GM18907 (cell line): ENCODE measurements at regions not wholly inside any gene's neighbourhood (a gene's known extent, or its start where the extent isn't known, plus 50 kb on each side); places are given as distances from the start of the nearest gene placed in this dataset.
"Not testable (repeated sequence)": the region's sequence is repeated elsewhere in the genome, so short reads cannot be mapped to it uniquely, and the experiment has no call there.

Experiments
- ATAC-seq: cut with Tn5 transposase; IDR thresholded peaks from one replicate; pipeline ENCODE4 v1.9.1; 2021; ENCODE audit warnings: mild to moderate bottlenecking, moderate library complexity; ENCODE audit not compliant: unreplicated experiment

DNA sequence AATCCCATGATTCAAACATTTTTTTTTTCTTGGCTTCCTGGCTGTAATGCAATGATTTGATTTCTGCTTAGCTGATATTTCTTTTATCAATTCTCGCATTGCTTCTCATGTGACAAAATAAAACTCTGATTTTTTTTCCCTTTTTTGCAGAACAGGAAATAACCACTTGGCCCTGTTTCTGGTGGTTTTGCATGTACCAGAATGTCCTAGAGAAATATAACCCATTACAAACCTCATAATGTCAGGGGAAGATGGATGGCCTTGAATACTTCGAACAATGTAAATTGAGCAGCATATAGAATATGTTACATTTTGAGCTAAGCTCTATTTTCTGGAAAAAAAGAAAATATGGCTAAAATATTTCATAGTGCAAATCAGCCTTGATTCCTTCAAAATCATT is 275.6 kb downstream of the RAP2B start:
- ATAC-seq: no peak

DNA sequence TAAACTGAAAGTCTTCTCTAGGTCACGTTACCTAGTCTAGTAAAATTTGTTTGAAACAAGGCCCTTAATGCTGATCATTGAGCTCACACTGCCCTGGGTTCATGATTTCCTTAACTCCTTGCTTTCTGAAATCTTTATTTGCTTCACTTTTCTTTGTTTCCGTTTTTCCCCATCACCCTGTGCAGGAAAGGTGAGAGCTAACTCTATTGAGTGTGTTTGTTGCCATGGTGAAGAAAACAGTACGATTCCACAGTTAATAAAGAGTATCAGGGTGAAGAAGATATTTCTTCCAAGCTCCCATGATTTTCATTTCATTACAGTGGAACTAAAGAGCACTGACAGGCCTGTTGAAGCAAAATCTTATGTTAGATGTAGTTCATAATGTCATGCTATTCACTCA is 276.2 kb downstream of the RAP2B start:
- ATAC-seq: no peak

GRCh38 chr3:153439780-153440179 is 277.8 kb downstream of the RAP2B start:
- no peak for ATAC-seq

DNA sequence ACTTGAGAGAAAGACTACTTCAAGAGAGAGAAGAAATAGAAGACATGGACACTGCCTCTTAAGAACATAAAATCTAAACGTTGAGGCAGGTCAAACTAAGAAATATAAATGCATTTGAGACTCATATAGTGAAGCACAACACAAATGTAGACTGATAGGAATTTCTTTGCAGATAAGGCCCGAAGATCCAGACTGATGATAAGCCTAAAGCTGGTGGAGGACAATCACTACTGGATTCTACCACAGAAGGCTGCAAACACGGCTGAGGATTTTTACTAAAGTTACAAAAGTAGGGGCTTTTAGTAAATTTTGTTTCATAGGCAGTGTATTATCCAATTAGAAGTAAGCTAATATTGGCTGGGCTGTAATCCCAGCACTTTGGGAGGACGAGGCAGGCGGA is 278.3 kb downstream of the RAP2B start:
- no peak for ATAC-seq

DNA sequence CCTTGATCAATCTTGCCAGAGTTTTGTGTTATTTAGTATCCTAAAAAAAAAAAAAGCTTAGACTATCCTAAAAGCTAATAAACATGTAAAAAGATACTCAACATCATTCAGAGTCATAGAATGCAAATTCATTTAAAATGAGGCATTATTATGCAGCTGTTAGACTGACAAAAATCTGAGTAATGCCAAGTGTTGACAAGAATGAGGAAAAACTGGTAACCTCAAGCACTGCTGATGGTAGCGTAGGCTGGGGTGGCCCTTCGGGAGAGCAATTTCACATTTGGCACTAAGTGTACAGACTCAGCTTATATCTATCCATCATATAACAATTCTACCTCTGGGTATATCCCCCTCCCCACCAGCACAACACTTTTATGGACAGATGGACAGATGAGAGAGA is 280.4 kb downstream of the RAP2B start:
- no peak for ATAC-seq

DNA sequence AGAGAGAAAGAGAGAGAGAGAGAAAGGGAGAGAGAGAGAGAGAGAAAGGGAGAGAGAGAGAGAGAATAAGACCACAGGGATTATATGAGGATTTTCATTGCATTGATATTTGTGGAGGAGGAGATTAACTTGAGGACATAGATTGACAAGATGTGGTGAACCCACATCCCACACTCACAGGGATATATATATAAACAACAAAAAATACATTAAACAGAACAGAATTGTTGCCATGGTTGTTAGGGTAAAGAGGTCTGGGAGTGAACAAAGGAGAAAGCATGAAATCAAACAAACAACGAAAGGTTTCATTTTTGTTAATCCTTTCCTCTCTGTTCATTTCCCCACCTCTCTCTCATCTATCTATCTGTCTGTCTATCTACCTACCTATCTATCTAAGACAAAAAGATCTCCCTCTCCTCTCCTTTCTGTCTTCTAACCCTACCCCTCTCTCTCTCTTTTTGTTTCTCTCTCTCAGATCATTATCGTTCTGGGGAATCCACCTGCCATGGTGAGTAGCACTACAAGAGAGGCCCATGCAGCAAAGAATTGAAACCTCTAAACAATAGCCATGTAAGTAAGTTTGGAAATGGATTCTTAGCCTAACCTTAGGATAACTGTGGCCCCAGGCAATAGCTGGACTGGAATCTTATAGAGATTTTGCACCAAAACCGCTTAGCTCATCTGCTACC is 280.9 kb downstream of the RAP2B start:
- ATAC-seq: no peak

DNA sequence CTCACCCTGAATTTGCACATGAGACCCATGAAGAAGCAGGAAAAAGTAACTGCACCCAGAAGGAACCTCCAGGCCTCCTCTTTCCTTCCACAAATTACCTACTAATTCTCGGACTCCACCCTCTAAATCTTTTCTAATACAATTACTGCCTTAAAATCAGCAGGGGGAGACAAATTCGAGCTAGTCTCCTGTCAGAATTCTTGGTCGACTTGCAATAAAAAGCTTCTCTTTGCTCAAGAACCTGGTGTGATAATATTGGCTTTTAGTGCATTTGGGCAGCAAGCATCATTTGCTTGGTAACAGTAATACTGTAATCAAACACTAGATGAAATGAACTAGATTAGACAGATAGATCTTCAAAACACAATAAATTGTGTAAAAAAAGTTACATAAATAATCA is 281.9 kb downstream of the RAP2B start:
- no peak for ATAC-seq

DNA sequence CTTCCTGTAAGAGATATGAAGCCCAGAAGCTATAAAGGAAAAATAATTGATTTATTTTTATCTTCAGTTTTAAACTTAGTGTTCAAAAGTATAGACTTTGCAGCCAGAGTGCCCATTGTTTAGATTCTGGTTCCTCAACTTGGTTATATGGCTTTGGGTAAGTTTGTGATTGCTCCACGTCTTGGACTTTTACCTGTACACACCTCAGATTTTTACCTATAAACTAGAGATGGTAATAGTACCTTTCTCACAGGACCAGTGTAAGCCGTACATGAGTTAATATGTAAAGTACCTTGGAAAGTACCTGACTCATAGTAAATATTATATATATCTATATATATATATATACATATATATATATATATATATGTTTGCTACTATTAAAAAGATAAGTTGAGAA is 283.8 kb downstream of the RAP2B start:
- ATAC-seq: no peak

DNA sequence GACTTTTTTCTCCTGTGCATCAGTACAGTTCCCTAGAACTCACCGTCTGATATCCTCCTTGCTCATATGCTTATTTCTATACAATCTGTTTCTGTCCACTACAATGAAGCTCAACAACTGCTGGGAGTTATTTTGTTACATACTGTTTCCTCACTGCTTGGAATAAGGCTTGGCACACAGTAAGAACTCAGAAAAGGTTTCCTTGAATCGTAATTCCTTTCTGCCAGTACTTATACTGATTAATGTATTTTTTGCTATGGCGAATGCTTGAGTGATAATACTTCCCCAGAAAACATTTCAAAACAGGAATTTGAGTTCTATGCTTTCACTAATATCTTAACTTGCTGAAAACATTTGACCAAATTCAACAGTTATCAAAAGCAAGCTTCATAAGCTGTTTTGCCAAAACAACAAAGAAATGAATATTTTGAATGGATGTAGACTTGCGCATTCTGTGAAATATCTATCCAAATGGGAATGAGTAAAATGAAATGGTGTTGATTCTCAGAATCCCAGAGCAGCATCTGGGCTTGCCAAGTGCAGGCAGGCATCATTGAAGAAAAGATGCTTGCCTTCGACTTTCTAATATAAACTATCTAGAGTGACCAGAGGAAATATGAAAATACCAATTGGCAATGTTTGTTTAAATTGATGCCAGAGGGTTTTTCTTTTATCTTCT is 286.3 kb downstream of the RAP2B start:
- ATAC-seq: no peak

DNA sequence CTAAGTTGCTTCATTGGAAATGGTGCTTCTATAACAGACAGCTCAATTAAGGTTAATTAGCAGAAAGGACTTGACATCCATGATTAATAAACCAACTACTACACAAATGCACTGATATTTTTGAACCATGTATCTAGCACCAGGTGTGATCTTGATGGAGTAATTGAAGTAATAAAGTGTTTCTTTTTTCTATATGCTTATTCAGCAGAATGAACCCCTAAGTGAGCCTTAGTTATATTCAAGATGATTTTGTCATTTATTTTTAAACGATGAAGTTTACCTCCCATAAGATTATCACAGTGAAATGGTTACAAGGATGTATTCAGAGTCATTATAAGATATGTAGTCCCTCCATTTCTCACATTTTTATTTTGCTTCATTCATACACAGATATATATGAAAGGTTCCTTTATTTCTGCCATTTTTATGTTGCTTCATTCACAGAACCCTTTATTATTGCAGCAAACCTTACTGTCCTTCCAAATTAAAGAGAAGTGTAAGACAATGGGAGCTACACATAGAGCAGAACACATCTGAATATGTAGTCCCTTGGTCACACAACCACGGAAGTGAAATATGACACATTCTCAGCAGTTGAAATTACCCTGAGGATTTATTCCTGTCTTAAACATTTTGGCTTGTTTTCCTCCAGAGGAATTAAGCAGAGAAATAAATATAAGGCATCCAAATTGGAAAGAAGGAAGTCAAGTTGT is 295.0 kb downstream of the RAP2B start:
- no peak for ATAC-seq

DNA sequence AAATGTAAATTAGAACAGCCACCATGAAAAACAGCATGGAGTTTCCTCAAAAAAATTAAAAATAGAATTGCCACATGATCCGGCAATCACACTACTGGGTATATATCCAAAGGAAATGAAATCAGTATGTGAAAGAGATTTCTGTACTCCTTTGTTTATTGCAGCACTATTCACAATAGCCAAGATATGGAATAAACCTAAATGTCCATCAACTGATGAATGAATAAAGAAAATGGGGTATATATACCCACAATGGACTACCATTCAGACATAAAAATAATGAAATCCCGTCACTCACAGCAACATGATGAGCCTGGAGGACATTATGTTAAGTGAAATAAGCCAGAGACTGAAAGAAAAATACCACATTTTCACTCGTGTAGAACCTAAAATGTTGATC is 296.9 kb downstream of the RAP2B start:
- ATAC-seq: no peak

DNA sequence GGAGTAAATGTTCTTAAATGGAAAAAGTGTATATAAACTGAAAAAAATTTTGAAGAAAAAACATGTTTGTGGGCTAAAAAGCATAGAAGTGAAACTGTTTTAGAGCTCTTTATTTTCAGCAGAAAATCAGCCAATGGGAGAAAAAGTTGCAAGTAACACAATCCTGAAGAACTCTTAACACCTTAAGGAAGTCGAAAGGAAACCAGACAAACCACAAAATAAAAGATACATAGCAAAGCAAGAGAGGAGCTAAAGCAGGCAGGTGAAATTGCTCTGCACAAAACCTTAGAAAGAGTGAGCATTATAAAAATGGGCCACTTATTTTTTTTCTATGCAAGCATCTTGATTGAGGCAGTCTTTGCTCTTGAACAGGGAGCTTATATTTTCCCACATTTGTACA is 300.5 kb downstream of the RAP2B start:
- ATAC-seq: no peak

DNA sequence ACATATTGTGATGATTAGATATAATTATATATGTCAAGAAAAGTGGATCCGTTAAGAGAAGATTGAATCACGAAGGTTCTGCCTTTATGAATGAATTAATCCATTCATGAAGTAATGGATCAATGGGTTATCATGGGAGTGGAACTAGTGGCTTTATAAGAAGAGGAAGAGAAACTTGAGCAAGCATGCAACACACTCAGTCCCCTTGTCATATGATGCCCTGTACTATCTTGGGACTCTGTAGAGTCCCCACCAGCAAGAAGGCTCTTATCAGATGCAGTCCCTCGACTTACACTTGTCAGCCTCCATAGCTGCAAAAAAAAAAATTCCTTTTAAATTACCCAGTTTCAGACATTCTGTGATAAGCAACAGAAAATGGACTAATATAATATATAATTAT is 301.9 kb downstream of the RAP2B start:
- ATAC-seq: peak; percentile 88

DNA sequence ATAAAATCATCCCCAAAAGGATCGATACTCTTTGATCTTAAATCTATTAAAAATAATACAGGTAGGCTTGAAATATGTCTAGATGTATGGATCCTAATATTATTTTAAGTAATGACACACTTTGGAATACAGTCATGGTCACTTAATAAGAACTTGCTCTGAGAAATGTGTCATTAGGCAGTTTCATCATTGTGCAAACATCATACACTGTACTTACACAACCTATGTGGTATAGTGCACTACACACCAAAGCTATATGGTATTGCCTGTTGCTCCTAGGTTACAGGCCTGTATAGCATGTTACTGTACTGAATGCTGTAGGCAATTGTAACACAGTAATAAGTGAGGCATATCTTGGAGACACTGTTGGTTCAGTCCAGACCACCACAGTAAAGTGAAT is 307.1 kb downstream of the RAP2B start:
- ATAC-seq: no peak

- peak; percentile 51 for ATAC-seq
Observed at GRCh38 chr3:153484842-153485241, 322.8 kb downstream of the RAP2B start.

GRCh38 chr3:153495422-153495821 is 333.4 kb downstream of the RAP2B start:
- ATAC-seq: no peak

DNA sequence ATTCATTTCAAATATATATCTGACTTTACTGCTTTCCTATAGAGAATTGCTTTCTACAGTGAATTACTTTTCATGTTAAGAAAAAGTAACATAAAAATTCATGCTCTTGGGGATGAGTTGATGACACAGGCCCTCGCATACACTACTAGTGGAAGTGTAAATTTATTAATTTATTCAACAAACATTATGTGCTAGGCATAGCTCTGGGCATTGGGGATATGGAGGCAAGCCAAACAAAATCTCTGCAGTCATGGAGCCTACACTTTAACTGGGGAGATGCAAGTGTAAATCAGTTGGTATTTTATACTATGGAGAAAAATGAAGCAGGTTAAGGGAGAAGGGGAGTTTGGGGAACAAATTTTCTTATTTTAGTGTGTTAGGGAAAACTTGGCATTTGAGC is 340.7 kb downstream of the RAP2B start:
- no peak for ATAC-seq

DNA sequence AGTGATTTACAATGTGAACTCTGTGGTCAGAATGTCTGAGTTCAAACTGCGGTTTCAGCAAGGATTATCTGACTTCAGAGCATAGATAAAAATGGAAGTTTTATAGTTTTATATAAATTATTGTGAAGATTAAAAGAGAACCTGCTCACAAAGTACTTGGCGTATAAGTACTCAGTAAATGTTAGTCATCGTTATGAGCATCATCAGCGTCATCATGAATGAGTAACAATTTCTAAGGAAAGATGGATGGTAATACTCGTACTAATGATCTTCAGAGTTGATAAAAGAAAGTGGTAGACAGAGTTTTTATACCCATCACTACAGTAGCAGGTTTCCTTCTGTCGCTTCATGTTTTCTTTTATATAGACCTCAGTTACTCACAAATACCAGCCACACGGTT is 341.8 kb downstream of the RAP2B start:
- no peak for ATAC-seq

- ATAC-seq: not testable (repeated sequence)
Observed at GRCh38 chr3:153506205-153506604, 344.2 kb downstream of the RAP2B start.

DNA sequence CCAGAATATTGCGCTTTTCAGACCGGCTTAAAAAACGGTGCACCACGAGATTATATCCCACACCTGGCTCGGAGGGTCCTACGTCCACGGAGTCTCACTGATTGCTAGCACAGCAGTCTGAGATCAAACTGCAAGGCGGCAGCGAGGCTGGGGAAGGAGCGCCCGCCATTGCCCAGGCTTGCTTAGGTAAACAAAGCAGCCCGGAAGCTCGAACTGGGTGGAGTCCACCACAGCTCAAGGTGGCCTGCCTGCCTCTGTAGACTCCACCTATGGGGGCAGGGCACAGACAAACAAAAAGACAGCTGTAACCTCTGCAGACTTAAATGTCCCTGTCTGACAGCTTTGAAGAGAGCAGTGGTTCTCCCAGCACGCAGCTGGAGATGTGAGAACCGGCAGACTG is 344.7 kb downstream of the RAP2B start:
- not testable (repeated sequence) for ATAC-seq

DNA sequence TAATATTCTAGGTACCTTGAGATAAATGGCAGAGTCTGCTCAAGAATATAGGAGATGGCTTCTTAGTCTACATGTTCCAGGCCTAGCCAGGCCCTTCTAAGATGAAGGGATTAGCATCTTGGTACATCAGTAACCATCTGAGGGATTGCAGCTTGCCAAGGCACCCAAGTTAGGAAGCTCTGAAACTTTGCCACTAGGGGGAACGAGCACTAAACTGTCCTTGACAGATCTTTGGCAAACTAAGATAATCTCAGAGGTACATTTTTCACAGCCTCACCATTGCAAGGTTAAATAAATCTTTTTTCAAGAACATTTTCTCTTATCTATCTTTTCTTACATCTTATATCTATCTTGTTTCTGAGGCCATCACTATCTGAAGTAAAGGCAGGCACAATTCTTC is 351.2 kb downstream of the RAP2B start:
- no peak for ATAC-seq

GRCh38 chr3:153528473-153528872 is 366.4 kb downstream of the RAP2B start:
- ATAC-seq: no peak
